Adrenal gland (tissue), 9 donors: ENCODE measurements at regions not wholly inside any gene's neighbourhood (a gene's known extent, or its start where the extent isn't known, plus 50 kb on each side); places are given as distances from the start of the nearest gene placed in this dataset.
A peak's percentile ranks its signal among the peaks of the same experiment; 100 is the strongest.

Source experiments
- DNase-seq, 7 donors: peaks; one replicate each; pipeline ENCODE4 v3.0.0-alpha.2; 2019 to 2020
- H3K27ac ChIP-seq, 5 donors: fragments of 200-600 bp; sonication (generic) in 4 of 5; 1 replicate in 3 of 5; 2 replicates in 2 of 5; pipeline versions ENCODE4 v1.5.1 to v1.8.0; 2016 to 2020; ENCODE audit warnings: mild to moderate bottlenecking in 1 of 5
- H3K27me3 ChIP-seq: fragments of 200-600 bp; 2 replicates; pipeline ENCODE4 v1.8.0; 2021
- H3K36me3 ChIP-seq, 2 donors: fragments of 200-600 bp; replicated peaks in 1 of 2; 1 replicate in 1 of 2; 2 replicates in 1 of 2; pipeline versions ENCODE4 v1.5.1 to v1.8.0; 2018 to 2022
- H3K4me1 ChIP-seq, 2 donors: fragments of 200-600 bp; replicated peaks in 1 of 2; 1 replicate in 1 of 2; 2 replicates in 1 of 2; pipeline versions ENCODE4 v1.5.1 to v1.8.0; 2018 to 2021
- H3K4me3 ChIP-seq, 4 donors: fragments of 200-600 bp; sonication (generic) in 3 of 4; one replicate each; pipeline ENCODE4 v1.5.1; 2016 to 2018
- H3K9me3 ChIP-seq, 3 donors: fragments of 200-600 bp; sonication (generic) in 1 of 3; replicated peaks in 1 of 3; 1 replicate in 2 of 3; 2 replicates in 1 of 3; pipeline versions ENCODE4 v1.5.1 to v1.8.0; 2016 to 2021
- CTCF ChIP-seq, 6 experiments: fragments of 450-650 bp in 4 of 6; fragments of 200-600 bp in 2 of 6; sonication (generic) in 1 of 6; IDR thresholded peaks; 1 replicate in 5 of 6; 2 replicates in 1 of 6; pipeline versions ENCODE4 v1.5.1 to v1.8.0; 2016 to 2021; ENCODE audit warnings: antibody characterized with exemption in 6 of 6, mild to moderate bottlenecking in 2 of 6, moderate library complexity in 1 of 6
- POLR2A ChIP-seq, 2 donors: fragments of 450-650 bp; IDR thresholded peaks; one replicate each; pipeline ENCODE4 v1.6.1; 2017; ENCODE audit warnings: antibody characterized with exemption in 2 of 2, mild to moderate bottlenecking in 2 of 2, moderate library complexity in 1 of 2
- WGBS, 4 donors: extraction: QIAGEN DNeasy Blood & Tissue Kit in 2 of 4; methylation state at CpG; one replicate each; pipeline versions ENCODE4 v1.1.5 to v1.1.7; 2013 to 2017; 5-methylcytosine and 5-hydroxymethylcytosine counted together
- intact Hi-C, 2 donors: fragments of 100-400 bp; cut with DNase I; formaldehyde crosslinking; loops; one replicate each; pipeline versions ENCODE4 v1.14.1 to v1.15.0; 2022 to 2023
- donor health status: healthy with polysubstance abuse.
- donor health status: Bipolar disorder and iron deficiency.
- donor health status: DM: yes; HTN: yes; CAD: no.
- donor health status: DM: no; HTN: no; CAD: no.
- donor health status: DM: no; HTN: no; CAD: no.

DNA sequence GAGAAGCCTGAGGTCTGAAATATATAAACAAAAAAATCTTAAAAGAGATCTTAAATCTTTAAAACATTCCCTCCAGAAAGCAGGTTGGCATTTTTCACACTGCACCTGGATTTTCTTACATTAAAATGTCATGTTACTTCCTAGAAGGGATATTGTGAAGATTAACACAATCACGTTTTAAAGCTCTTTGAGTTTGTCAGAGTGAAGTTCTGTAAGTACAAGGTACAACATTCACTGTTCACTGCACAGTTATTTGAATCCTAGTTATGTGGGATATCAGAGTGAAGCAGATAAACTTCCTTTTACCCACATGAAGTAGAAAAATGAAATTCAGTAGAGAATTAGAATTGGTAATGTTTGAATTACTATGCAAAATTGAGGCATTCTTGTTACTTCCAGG lies 353.6 kb upstream of the RGMB start:
- Histone ChIP-seq H3K4me3 (no peak overlapping the region), H3K9me3 (no peaks in the 10 kb centered on the region), H3K27ac (no peak overlapping the region), H3K27me3 (no peaks in the 10 kb centered on the region), H3K36me3 (no peaks in the 10 kb centered on the region), H3K4me1 (no peaks in the 10 kb centered on the region)
- no peak for DNase-seq
- 61 to 85% (median 68%) methylated on average over 1 of the region's 1 CpG for WGBS, 4 donors
- intact Hi-C loops, result no loop called here
- TF ChIP-seq POLR2A (IDR thresholded peaks at IDR 0.05) (no peak), CTCF (IDR thresholded peaks at IDR 0.05) (no peak)

DNA sequence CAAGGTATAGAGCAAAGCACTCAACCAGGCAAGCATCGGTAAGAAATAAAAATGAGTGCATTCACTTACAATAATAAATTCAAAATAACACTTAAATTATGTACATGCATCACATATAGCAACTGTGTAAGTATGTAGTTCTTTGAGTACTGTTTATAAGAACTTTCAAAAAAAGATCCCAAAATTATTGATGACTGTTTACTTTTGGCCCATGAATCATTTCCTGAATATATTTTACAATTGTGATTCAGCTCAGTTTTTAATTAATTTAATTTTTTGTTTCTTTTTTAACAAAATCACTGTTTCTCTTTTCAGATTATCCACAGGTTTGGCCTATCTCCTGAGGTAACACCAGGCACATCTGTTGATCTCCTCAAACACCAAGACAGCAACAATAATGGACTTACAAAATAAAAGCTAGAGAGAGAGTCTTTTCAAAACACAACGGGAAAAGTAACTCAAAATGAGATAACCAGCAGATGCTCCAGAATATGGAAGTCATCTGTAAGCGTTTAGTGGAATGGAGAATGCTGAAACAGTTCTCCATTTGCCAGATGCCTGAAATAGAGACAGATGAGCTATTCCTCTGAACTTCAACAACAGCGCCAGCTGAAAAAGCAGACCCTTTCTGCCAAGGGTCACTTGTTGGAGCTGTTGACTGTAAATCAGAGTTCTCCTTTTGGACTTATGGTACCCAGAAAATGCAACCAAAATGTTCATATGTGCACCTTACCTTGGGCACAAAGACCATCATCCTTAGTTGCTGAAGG lies 348.6 kb upstream of the RGMB start:
- Histone ChIP-seq H3K4me3 (no peak overlapping the region), H3K9me3 (no peaks in the 10 kb centered on the region), H3K36me3 (no peaks in the 10 kb centered on the region), H3K27ac (no peak overlapping the region), H3K4me1 (no peaks in the 10 kb centered on the region), H3K27me3 (no peaks in the 10 kb centered on the region)
- no peak for DNase-seq
- intact Hi-C loops, result no loop called here
- TF ChIP-seq CTCF (IDR thresholded peaks at IDR 0.05) (no peak), POLR2A (IDR thresholded peaks at IDR 0.05) (no peak)
- WGBS, 4 donors, result 65 to 71% (median 68%) methylated on average over 4 of the region's 4 CpGs

DNA sequence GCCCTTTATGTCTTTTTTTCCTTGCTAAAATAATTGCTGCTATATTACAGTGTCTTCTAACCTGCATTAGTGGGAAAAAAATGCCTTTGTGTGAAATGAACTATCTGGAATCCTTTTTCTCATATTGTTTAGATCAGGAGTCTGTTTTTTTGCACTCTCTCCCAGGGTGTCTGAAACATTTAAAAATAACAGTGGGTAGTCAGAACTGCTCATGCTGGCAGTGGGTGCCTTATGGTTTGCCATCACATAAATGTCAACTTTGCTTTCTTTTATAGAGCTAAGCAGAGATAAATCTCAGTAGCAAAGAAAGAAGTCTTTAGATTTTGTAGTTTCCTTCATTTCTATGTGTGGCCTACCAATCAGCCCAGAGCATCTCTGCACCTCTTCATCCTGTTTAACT lies 347.8 kb upstream of the RGMB start:
- Histone ChIP-seq H3K9me3 (no peaks in the 10 kb centered on the region), H3K27ac (no peak overlapping the region), H3K27me3 (no peaks in the 10 kb centered on the region), H3K36me3 (no peaks in the 10 kb centered on the region), H3K4me1 (no peaks in the 10 kb centered on the region), H3K4me3 (no peak overlapping the region)
- DNase-seq, result no peak
- intact Hi-C loops, result no loop called here
- TF ChIP-seq CTCF (IDR thresholded peaks at IDR 0.05) (no peak), POLR2A (IDR thresholded peaks at IDR 0.05) (no peak)

- Histone ChIP-seq H3K27ac (no peak overlapping the region), H3K9me3 (no peaks in the 10 kb centered on the region), H3K27me3 (no peaks in the 10 kb centered on the region), H3K36me3 (no peaks in the 10 kb centered on the region), H3K4me1 (no peaks in the 10 kb centered on the region), H3K4me3 (no peak overlapping the region)
- DNase-seq, result peak in 6 of 7 donors; percentile 15 to 73 (median 26)
- intact Hi-C loops, result no loop called here
- WGBS, 4 donors, result 35 to 51% (median 43%) methylated on average over 4 of the region's 4 CpGs
- TF ChIP-seq CTCF (IDR thresholded peaks at IDR 0.05), result no peak
- no peak for TF ChIP-seq POLR2A (IDR thresholded peaks at IDR 0.05)
Observed at GRCh38 chr5:98428806-98429205, 344.7 kb upstream of the RGMB start.
